Heart right ventricle (tissue), 16 donors: ENCODE measurements at regions not wholly inside any gene's neighbourhood (a gene's known extent, or its start where the extent isn't known, plus 50 kb on each side); places are given as distances from the start of the nearest gene placed in this dataset.

Experiments used
- ATAC-seq, 8 donors: fragments of 200-7000 bp; cut with Tn5 transposase; one replicate each; pipeline ENCODE4 v1.9.1; 2020; ENCODE audit warnings: mild to moderate bottlenecking in 8 of 8, moderate library complexity in 8 of 8, moderate number of reproducible peaks in 1 of 8
- DNase-seq, 2 donors: peaks; one replicate each; pipeline ENCODE4 v3.0.0-alpha.2; 2020
- H3K27ac ChIP-seq, 10 donors: fragments of 200-600 bp; sonication (generic) in 2 of 10; one replicate each; pipeline versions ENCODE4 v1.5.0 to v1.8.0; 2020 to 2022; ENCODE audit warnings: mild to moderate bottlenecking in 3 of 10
- H3K27me3 ChIP-seq, 7 donors: fragments of 200-600 bp; one replicate each; pipeline ENCODE4 v1.8.0; 2021 to 2022; ENCODE audit warnings: mild to moderate bottlenecking in 2 of 7
- H3K36me3 ChIP-seq, 9 donors: fragments of 200-600 bp; sonication (generic) in 1 of 9; one replicate each; pipeline versions ENCODE4 v1.5.0 to v1.8.0; 2020 to 2022; ENCODE audit warnings: mild to moderate bottlenecking in 2 of 9
- H3K4me1 ChIP-seq, 9 donors: fragments of 200-600 bp; sonication (generic) in 1 of 9; one replicate each; pipeline versions ENCODE4 v1.5.0 to v1.8.0; 2020 to 2022; ENCODE audit warnings: mild to moderate bottlenecking in 4 of 9
- H3K4me3 ChIP-seq, 10 donors: fragments of 200-600 bp; sonication (generic) in 2 of 10; one replicate each; pipeline versions ENCODE4 v1.5.0 to v1.8.0; 2020 to 2022; ENCODE audit warnings: mild to moderate bottlenecking in 7 of 10, moderate library complexity in 2 of 10
- H3K9me3 ChIP-seq, 11 donors: fragments of 200-600 bp in 10 of 11; sonication (generic) in 2 of 11; one replicate each; pipeline versions ENCODE4 v1.5.0 to v1.8.0; 2013 to 2022; ENCODE audit warnings: mild to moderate bottlenecking in 2 of 11, control low read depth in 1 of 11, moderate library complexity in 1 of 11
- CTCF ChIP-seq, 9 donors: fragments of 200-600 bp; sonication (generic) in 2 of 9; IDR thresholded peaks; one replicate each; pipeline versions ENCODE4 v1.5.0 to v1.8.0; 2021 to 2022; ENCODE audit warnings: antibody characterized with exemption in 9 of 9, mild to moderate bottlenecking in 5 of 9, moderate library complexity in 1 of 9
- WGBS, 2 donors: extraction: QIAGEN DNeasy Blood & Tissue Kit; methylation state at CpG; one replicate each; pipeline ENCODE4 v1.1.7; 2013; ENCODE audit warnings: inconsistent platforms in 1 of 2; 5-methylcytosine and 5-hydroxymethylcytosine counted together
- intact Hi-C, 10 donors: fragments of 100-400 bp; cut with DNase I; formaldehyde crosslinking; loops; one replicate each; pipeline versions ENCODE4 v1.11.1 to v1.14.2; 2022
- donor health status: Arrhythmogenic right ventricular cardiomyopathy.
- donor health status: ischemic (EF 13 %, LVEDD 7.1; RV severe dilation, severe dysfunction).
- donor health status: healthy with polysubstance abuse.
- donor health status: DM: no; HTN: yes; CAD: no.
- donor health status: DM: no; HTN: no; CAD: no.
- donor health status: ischemic (EF 25% LVEDD 6.9; RV normal size, moderate dysfunction).
- donor health status: ischemic (EF 25% LVEDD 5.7; RV mildly dilated, moderate dysfunction).
- donor health status: healthy.
- donor health status: DM: yes; HTN: yes; CAD: no.
- donor health status: Ischemic cardiomyopathy.
- donor health status: ischemic (EF 35%, LVEDD 5.7; RV mildly dilated, moderate dysfunction).
- donor health status: nonischemic (EF 11% LVEDD 7.7; RV severe dilation, severe dysfunction).
- donor health status: DM: yes; HTN: yes; CAD: no.
- donor health status: PGD.
- donor health status: ischemic (EF 29% LVEDD 5.4; RV normal size, mild dysfunction).
- donor health status: nonischemic (EF 23%, LVEDD 6.1; RV moderate dilation, normal function).

DNA sequence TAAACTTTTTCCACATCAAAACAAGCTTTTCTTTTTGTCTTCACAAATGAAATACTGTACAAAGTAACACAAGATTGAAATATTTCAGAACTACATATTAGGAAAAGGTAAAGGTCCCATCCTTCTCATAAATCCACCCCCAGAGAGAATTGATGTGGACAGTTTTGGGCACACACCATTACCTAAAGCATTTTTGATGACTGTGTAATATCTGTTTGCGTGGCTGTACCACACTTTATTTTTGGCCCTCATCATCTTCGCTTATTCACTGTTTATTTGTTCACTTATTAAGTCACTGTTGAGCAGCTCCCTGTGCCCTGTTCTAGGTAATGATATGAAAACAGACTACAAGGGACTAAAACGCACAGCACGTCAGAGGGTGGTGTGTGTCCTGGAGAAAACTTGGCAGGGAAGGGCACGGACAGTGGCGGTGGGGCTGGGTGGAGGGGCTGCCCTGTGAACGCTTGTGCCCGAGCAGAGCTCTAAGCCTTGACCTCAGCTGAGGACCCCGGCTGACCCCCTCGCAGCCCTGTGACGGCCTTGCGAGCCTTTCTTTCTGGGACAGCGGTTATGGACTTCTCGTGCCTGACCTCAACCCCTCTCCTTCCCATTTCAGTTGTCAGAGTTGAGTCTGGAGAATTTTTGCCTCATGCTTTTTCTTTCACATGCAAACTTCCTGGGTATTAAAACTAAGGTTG is 241.3 kb downstream of the EMX2 start:
- Histone ChIP-seq H3K36me3 (no peaks in the 10 kb centered on the region), H3K27ac (no peak overlapping the region), H3K4me3 (no peak overlapping the region), H3K4me1 (no peaks in the 10 kb centered on the region), H3K9me3 (no peaks in the 10 kb centered on the region), H3K27me3 (peaks cover 0 to 12% (median 9%) of the 10 kb centered on the region in 7 donors)
- DNase-seq (no peak), ATAC-seq (no peak)
- intact Hi-C loops = loop anchor here in 1 of 10 donors (5.0 kb wide), 1 partner anchor 138 kb away; no protein-coding TSS in a partner anchor
- WGBS, 2 donors = 90 to 91% methylated on average over 14 of the region's 14 CpGs
- TF ChIP-seq CTCF (IDR thresholded peaks at IDR 0.05) = no peak

- Histone ChIP-seq H3K27me3 (peaks cover 0 to 19% (median 10%) of the 10 kb centered on the region in 7 donors), H3K4me3 (no peak overlapping the region), H3K27ac (no peak overlapping the region), H3K4me1 (no peaks in the 10 kb centered on the region), H3K9me3 (no peaks in the 10 kb centered on the region), H3K36me3 (no peaks in the 10 kb centered on the region)
- WGBS, 2 donors = 79 to 85% methylated on average over 3 of the region's 3 CpGs
- TF ChIP-seq CTCF (IDR thresholded peaks at IDR 0.05) = no peak
- DNase-seq (no peak), ATAC-seq (no peak)
- intact Hi-C loops = loop anchor here in 1 of 10 donors (5.0 kb wide), 1 partner anchor 138 kb away; no protein-coding TSS in a partner anchor
These were observed 242.2 kb downstream of the EMX2 start for GRCh38 chr10:117784776-117785175.

DNA sequence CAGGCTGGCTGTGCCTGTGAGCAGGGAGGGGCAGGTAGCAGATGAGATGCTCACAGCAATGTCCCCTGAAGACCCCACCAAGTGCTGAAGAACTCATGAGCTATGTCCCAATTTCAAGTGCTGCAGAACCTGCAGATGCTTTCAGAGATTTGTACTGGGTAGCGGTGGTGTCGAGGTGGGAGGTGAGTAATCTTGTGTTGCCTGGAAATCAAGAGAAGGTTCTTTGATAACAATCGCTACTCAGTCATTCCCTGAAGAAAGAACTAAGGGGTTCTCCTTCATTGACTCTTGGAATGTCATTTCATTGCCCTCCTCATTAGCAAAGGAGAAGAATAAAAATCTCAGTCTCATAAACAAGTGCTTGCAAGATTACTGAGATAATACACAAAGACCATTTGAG is 246.4 kb downstream of the EMX2 start:
- Histone ChIP-seq H3K27me3 (peaks cover 0 to 34% (median 13%) of the 10 kb centered on the region in 7 donors), H3K9me3 (no peaks in the 10 kb centered on the region), H3K4me1 (no peaks in the 10 kb centered on the region), H3K27ac (no peak overlapping the region), H3K36me3 (no peaks in the 10 kb centered on the region), H3K4me3 (no peak overlapping the region)
- TF ChIP-seq CTCF (IDR thresholded peaks at IDR 0.05) = no peak
- ATAC-seq (no peak), DNase-seq (no peak)
- intact Hi-C loops = no loop called here
- WGBS, 2 donors = 79 to 80% methylated on average over 3 of the region's 3 CpGs

DNA sequence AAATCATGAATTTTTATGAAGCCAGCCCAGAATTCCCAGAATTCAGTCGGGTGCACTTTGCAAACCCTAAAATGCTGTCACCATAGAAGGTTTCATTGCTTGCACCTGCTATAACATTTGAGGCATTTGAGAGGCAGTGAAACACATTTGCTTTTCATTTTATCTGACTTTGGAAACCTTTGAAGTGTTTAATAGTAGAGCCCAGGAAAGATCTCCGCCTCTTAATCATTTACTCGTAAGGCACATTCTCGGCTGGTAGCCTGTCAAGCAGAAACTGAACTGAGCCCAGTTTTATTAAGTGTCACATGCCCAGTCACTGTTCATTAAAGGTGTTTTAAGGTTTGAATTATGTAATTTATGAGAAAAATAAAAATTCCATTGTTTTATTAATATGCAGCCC is 247.6 kb downstream of the EMX2 start:
- H3K4me1 ChIP-seq = no peaks in the 10 kb centered on the region
- WGBS, 2 donors = 82 to 83% methylated on average over 4 of the region's 4 CpGs
- no peaks in the 10 kb centered on the region for H3K36me3 ChIP-seq
- no peak for ATAC-seq
- H3K27ac ChIP-seq = no peak overlapping the region
- intact Hi-C loops = no loop called here
- H3K9me3 ChIP-seq = no peaks in the 10 kb centered on the region
- TF ChIP-seq CTCF (IDR thresholded peaks at IDR 0.05) = no peak
- H3K27me3 ChIP-seq = peaks cover 0 to 34% (median 13%) of the 10 kb centered on the region in 7 donors
- no peak overlapping the region for H3K4me3 ChIP-seq
- no peak for DNase-seq
